ENCODE measurements at regions not wholly inside any gene's neighbourhood (a gene's known extent, or its start where the extent isn't known, plus 50 kb on each side); places are given as distances from the start of the nearest gene placed in this dataset.

DNA sequence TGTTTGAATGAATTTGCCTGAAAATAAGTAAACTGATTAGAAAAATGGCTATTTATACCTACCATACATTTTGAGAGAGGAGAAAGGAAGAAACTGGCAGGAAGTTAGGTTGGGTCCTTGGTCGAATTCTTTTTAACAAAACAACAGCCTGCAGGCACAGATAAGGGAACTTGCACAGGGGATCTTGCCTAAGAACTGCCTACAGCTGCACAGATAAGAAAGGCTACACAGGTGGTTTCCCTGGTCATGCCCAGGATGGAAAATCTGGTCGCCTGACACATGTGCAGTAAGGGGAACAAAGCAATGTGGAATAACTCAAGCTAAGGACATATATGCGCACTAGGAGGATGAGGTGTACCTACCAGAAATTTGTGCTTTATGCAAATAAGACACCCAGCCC lies 732.1 kb upstream of the POT1 start:
- TF ChIP-seq, protein P1, sequence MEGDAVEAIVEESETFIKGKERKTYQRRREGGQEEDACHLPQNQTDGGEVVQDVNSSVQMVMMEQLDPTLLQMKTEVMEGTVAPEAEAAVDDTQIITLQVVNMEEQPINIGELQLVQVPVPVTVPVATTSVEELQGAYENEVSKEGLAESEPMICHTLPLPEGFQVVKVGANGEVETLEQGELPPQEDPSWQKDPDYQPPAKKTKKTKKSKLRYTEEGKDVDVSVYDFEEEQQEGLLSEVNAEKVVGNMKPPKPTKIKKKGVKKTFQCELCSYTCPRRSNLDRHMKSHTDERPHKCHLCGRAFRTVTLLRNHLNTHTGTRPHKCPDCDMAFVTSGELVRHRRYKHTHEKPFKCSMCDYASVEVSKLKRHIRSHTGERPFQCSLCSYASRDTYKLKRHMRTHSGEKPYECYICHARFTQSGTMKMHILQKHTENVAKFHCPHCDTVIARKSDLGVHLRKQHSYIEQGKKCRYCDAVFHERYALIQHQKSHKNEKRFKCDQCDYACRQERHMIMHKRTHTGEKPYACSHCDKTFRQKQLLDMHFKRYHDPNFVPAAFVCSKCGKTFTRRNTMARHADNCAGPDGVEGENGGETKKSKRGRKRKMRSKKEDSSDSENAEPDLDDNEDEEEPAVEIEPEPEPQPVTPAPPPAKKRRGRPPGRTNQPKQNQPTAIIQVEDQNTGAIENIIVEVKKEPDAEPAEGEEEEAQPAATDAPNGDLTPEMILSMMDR (IDR thresholded peaks at IDR 0.05) = no peak
- TF ChIP-seq POLR2A (IDR thresholded peaks at IDR 0.05) = no peak
